Loucy (cell line): ENCODE measurements at regions not wholly inside any gene's neighbourhood (a gene's known extent, or its start where the extent isn't known, plus 50 kb on each side); places are given as distances from the start of the nearest gene placed in this dataset.
A peak's percentile ranks its signal among the peaks of the same experiment; 100 is the strongest.
"Not testable (repeated sequence)": the region's sequence is repeated elsewhere in the genome, so short reads cannot be mapped to it uniquely, and the experiment has no call there.

Experiments used
- H2AFZ ChIP-seq: fragments of 200-600 bp; sonication (generic); 2 replicates; pipeline ENCODE4 v1.6.0; 2016; ENCODE audit warnings: antibody characterized with exemption, mild to moderate bottlenecking, low read length, moderate library complexity
- H3F3A ChIP-seq: fragments of 200-600 bp; 2 replicates; pipeline ENCODE4 v1.6.0; 2016; ENCODE audit warnings: antibody characterized with exemption, low read depth, mild to moderate bottlenecking
- H3K27me3 ChIP-seq: fragments of 200-600 bp; sonication (generic); 2 replicates; pipeline ENCODE4 v1.6.1; 2014; ENCODE audit warnings: low read length, mild to moderate bottlenecking; ENCODE audit not compliant: insufficient read depth, poor library complexity, severe bottlenecking
- H3K36me3 ChIP-seq: fragments of 200-600 bp; sonication (generic); 2 replicates; pipeline ENCODE4 v1.6.1; 2016; ENCODE audit warnings: low read length; ENCODE audit not compliant: insufficient read depth
- H3K4me1 ChIP-seq: fragments of 200-600 bp; sonication (generic); 2 replicates; pipeline ENCODE4 v1.5.1; 2014; ENCODE audit warnings: low read length, mild to moderate bottlenecking; ENCODE audit not compliant: insufficient read depth, poor library complexity, severe bottlenecking
- H3K4me2 ChIP-seq: fragments of 200-600 bp; sonication (generic); 2 replicates; pipeline ENCODE4 v1.6.0; 2014; ENCODE audit warnings: antibody characterized with exemption, low read length, low read depth, mild to moderate bottlenecking; ENCODE audit not compliant: poor library complexity, severe bottlenecking
- H3K4me3 ChIP-seq: fragments of 200-600 bp; sonication (generic); 2 replicates; pipeline ENCODE4 v1.5.1; 2014; ENCODE audit warnings: low read length, mild to moderate bottlenecking, mixed read lengths; ENCODE audit not compliant: poor library complexity, severe bottlenecking
- H3K79me2 ChIP-seq: fragments of 200-600 bp; sonication (generic); 2 replicates; pipeline ENCODE4 v1.6.1; 2014; ENCODE audit warnings: low read length; ENCODE audit not compliant: insufficient read depth
- H3K9ac ChIP-seq: fragments of 200-600 bp; sonication (generic); 2 replicates; pipeline ENCODE4 v1.6.0; 2014; ENCODE audit warnings: mild to moderate bottlenecking, low read depth, low read length, moderate library complexity; ENCODE audit not compliant: poor library complexity, severe bottlenecking
- H3K9me2 ChIP-seq: fragments of 200-600 bp; sonication (generic); replicated peaks from 2 replicates; pipeline ENCODE4 v1.6.1; 2016; ENCODE audit warnings: low read depth, low read length, mixed read lengths
- H3K9me3 ChIP-seq: fragments of 200-600 bp; sonication (generic); 2 replicates; pipeline ENCODE4 v1.6.1; 2014; ENCODE audit warnings: mild to moderate bottlenecking, antibody characterized with exemption, low read length, low read depth; ENCODE audit not compliant: insufficient read depth
- H4K20me1 ChIP-seq: fragments of 200-600 bp; sonication (generic); 2 replicates; pipeline ENCODE4 v1.6.0; 2014; ENCODE audit warnings: antibody characterized with exemption, low read length, mild to moderate bottlenecking; ENCODE audit not compliant: insufficient read depth, poor library complexity, severe bottlenecking
- CTCF ChIP-seq: fragments of 200-600 bp; sonication (generic); conservative IDR thresholded peaks from 2 replicates; pipeline ENCODE4 v1.5.1; 2014; ENCODE audit warnings: mild to moderate bottlenecking, antibody characterized with exemption, low read length
- EZH2phosphoT487 ChIP-seq: fragments of 200-600 bp; IDR thresholded peaks from 2 replicates; pipeline ENCODE4 v1.6.1; 2018; ENCODE audit warnings: antibody characterized with exemption, mild to moderate bottlenecking, moderate library complexity, borderline replicate concordance

DNA sequence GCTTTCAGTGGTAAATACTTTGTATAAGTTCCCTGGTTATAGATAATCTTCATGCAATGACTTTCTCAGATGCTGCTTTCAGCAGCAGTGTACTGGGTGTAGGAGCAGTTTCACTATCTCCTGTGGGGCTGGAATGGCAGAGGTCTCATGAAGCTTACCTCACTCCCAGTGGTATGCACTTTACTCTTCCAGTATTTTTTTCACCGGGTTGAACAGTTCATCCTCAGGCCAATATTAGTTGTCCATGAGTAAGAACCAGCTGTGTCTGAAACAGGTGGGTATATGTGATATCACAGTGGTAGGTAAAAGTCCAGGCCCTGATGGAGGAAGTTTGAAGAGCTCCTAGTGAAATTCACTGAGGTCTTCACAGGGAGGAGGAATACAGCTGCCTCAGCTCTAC is 351.5 kb upstream of the EMCN start:
- Histone ChIP-seq H3K9me3 (no peaks in the 10 kb centered on the region), H3K27me3 (no peaks in the 10 kb centered on the region), H3K9ac (no peak overlapping the region), H3F3A (no peaks in the 10 kb centered on the region), H2AFZ (no peak overlapping the region), H3K4me2 (no peak overlapping the region), H3K4me1 (no peaks in the 10 kb centered on the region), H3K79me2 (no peaks in the 10 kb centered on the region), H4K20me1 (no peaks in the 10 kb centered on the region), H3K9me2 (no peaks in the 10 kb centered on the region), H3K4me3 (no peak overlapping the region), H3K36me3 (no peaks in the 10 kb centered on the region)
- TF ChIP-seq CTCF: no peak
- TF ChIP-seq EZH2phosphoT487: no peak

GRCh38 chr4:100868281-100868680 is 350.5 kb upstream of the EMCN start:
- not testable (repeated sequence) for H3K9ac ChIP-seq, H3K9me3 ChIP-seq, H3K4me2 ChIP-seq, H2AFZ ChIP-seq, H3K27me3 ChIP-seq, H3K9me2 ChIP-seq, H4K20me1 ChIP-seq, H3K79me2 ChIP-seq, H3K36me3 ChIP-seq, H3F3A ChIP-seq, H3K4me1 ChIP-seq, H3K4me3 ChIP-seq

- Histone ChIP-seq H3K4me3 (no peak overlapping the region), H3F3A (no peaks in the 10 kb centered on the region), H3K79me2 (no peaks in the 10 kb centered on the region), H3K27me3 (no peaks in the 10 kb centered on the region), H2AFZ (no peak overlapping the region), H4K20me1 (no peaks in the 10 kb centered on the region), H3K9me2 (no peaks in the 10 kb centered on the region), H3K4me1 (peaks cover 11% of the 10 kb centered on the region), H3K4me2 (no peak overlapping the region), H3K36me3 (no peaks in the 10 kb centered on the region), H3K9me3 (0 out of 2 replicates have a peak, but pooled peaks cover 3% of the 10 kb centered on the region), H3K9ac (no peak overlapping the region)
- no peak for TF ChIP-seq CTCF
- no peak for TF ChIP-seq EZH2phosphoT487
These were observed 334.5 kb upstream of the EMCN start for GRCh38 chr4:100852326-100852725.

- Histone ChIP-seq H3K9ac (peak overlapping the region; percentile 12), H3K4me3 (no peak overlapping the region), H3F3A (no peaks in the 10 kb centered on the region), H2AFZ (peak overlapping the region; percentile 71), H3K9me2 (no peaks in the 10 kb centered on the region), H4K20me1 (no peaks in the 10 kb centered on the region), H3K36me3 (no peaks in the 10 kb centered on the region), H3K4me2 (no peak overlapping the region), H3K79me2 (no peaks in the 10 kb centered on the region), H3K27me3 (no peaks in the 10 kb centered on the region), H3K4me1 (peaks cover 11% of the 10 kb centered on the region), H3K9me3 (no peaks in the 10 kb centered on the region)
- TF ChIP-seq EZH2phosphoT487 (no peak), CTCF (no peak)
These were observed 331.5 kb upstream of the EMCN start for GRCh38 chr4:100849319-100849718.
